GM10248 (cell line): ENCODE measurements at regions not wholly inside any gene's neighbourhood (a gene's known extent, or its start where the extent isn't known, plus 50 kb on each side); places are given as distances from the start of the nearest gene placed in this dataset.

Source experiments
- CTCF ChIA-PET: fragments of 300-600 bp; sonication (Branson Sonifier 250); formaldehyde crosslinking; extraction: SDS; loops from one replicate; lab custom pipeline; 2021; ENCODE audit warnings: antibody characterized with exemption; lab: Yijun Ruan, JAX
- POLR2A ChIA-PET: fragments of 350-650 bp; sonication (Branson Sonifier 250); formaldehyde crosslinking; extraction: SDS; loops from one replicate; lab custom pipeline; 2020; ENCODE audit warnings: antibody characterized with exemption; lab: Yijun Ruan, JAX
- DNase-seq: peaks from one replicate; pipeline ENCODE4 v3.0.0; 2012; ENCODE audit errors: extremely low spot score
- CTCF ChIP-seq: IDR thresholded peaks from 2 replicates; pipeline ENCODE4 v1.5.1; 2012; ENCODE audit warnings: mild to moderate bottlenecking, low read depth; ENCODE audit errors: extremely low read depth, missing control alignments, control extremely low read depth

GRCh38 chr15:100762913-100763834, 116.5 kb upstream of the ALDH1A3 start:
- peak; percentile 9 for DNase-seq
- no peak for TF ChIP-seq CTCF
- POLR2A ChIA-PET: no interaction called here
- CTCF ChIA-PET: interaction anchor here (1.2 to 1.5 kb wide), 3 partner anchors 21 to 78 kb away, joined by 3 to 4 read pairs (median 3); no protein-coding TSS in a partner anchor

GRCh38 chr15:100763835-100764750, 115.5 kb upstream of the ALDH1A3 start:
- DNase-seq: peak; percentile 10
- no peak for TF ChIP-seq CTCF
- ChIA-PET POLR2A (no interaction called here), CTCF (interaction anchor here (0.9 to 1.5 kb wide), 3 partner anchors 79 to 244 kb away, joined by 3 to 4 read pairs (median 3); no protein-coding TSS in a partner anchor)

- ChIA-PET POLR2A (no interaction called here), CTCF (interaction anchor here (0.9 to 1.5 kb wide), 4 partner anchors 80 to 243 kb away, joined by 3 to 4 read pairs (median 3); no protein-coding TSS in a partner anchor)
- no peak for TF ChIP-seq CTCF
- DNase-seq: peak; percentile 10
These were observed 114.7 kb upstream of the ALDH1A3 start for GRCh38 chr15:100764778-100765466.

GRCh38 chr15:100765467-100766241, 114.0 kb upstream of the ALDH1A3 start:
- no peak for TF ChIP-seq CTCF
- ChIA-PET POLR2A (no interaction called here), CTCF (interaction anchor here (1.1 to 1.2 kb wide), 2 partner anchors 94 to 241 kb away, joined by 3 read pairs; no protein-coding TSS in a partner anchor)
- peak; percentile 10 for DNase-seq

GRCh38 chr15:100766243-100767000, 113.2 kb upstream of the ALDH1A3 start:
- ChIA-PET POLR2A (no interaction called here), CTCF (no interaction called here)
- DNase-seq: peak; percentile 10
- TF ChIP-seq CTCF: no peak
